ENCODE measurements at regions not wholly inside any gene's neighbourhood (a gene's known extent, or its start where the extent isn't known, plus 50 kb on each side); places are given as distances from the start of the nearest gene placed in this dataset.

DNA sequence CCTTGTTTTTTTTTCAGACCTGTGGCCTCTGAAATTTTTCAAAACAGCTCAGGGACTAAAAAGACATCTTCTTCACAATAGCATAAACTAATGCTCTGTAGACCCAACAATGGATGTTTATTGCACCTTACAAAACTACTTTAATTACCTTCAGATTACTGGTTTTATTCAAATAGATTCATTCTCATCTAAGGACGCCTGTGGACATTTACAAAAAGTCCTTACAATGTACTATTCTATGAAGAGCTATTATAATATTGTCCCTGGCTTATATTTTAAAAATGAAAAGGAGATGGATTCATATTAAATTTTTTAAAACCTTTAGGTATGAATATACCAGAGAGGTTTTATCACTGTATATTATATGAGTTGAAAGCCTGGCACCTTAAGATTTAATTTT, 238.4 kb upstream of the NR5A2 start:
- no peak overlapping the region for H3K9ac ChIP-seq (ENCODE audit: low read length)
- no peaks in the 10 kb centered on the region for H3K79me2 ChIP-seq (replicated peaks; ENCODE audit: insufficient read depth, low read length)
- no peak overlapping the region for H3K4me2 ChIP-seq (ENCODE audit: low read length)
- H3K27me3 ChIP-seq (ENCODE audit: insufficient read depth, low read depth, low read length) = no peaks in the 10 kb centered on the region
- no peak for TF ChIP-seq POLR2AphosphoS5 (IDR thresholded peaks at IDR 0.05)
- no peak for TF ChIP-seq TAF1 (IDR thresholded peaks at IDR 0.05; ENCODE audit: low read depth)
- no peak for TF ChIP-seq SMC3 (conservative IDR thresholded peaks at IDR 0.05; ENCODE audit: poor library complexity)
- no peak for TF ChIP-seq RAD21 (conservative IDR thresholded peaks at IDR 0.05)
- no peak for TF ChIP-seq EZH2 (IDR thresholded peaks at IDR 0.05; ENCODE audit: borderline replicate concordance, insufficient read depth, low read length, poor library complexity, severe bottlenecking)
- no peak for TF ChIP-seq EP300 (conservative IDR thresholded peaks at IDR 0.05; ENCODE audit: poor library complexity, severe bottlenecking)
- TF ChIP-seq, protein P1, sequence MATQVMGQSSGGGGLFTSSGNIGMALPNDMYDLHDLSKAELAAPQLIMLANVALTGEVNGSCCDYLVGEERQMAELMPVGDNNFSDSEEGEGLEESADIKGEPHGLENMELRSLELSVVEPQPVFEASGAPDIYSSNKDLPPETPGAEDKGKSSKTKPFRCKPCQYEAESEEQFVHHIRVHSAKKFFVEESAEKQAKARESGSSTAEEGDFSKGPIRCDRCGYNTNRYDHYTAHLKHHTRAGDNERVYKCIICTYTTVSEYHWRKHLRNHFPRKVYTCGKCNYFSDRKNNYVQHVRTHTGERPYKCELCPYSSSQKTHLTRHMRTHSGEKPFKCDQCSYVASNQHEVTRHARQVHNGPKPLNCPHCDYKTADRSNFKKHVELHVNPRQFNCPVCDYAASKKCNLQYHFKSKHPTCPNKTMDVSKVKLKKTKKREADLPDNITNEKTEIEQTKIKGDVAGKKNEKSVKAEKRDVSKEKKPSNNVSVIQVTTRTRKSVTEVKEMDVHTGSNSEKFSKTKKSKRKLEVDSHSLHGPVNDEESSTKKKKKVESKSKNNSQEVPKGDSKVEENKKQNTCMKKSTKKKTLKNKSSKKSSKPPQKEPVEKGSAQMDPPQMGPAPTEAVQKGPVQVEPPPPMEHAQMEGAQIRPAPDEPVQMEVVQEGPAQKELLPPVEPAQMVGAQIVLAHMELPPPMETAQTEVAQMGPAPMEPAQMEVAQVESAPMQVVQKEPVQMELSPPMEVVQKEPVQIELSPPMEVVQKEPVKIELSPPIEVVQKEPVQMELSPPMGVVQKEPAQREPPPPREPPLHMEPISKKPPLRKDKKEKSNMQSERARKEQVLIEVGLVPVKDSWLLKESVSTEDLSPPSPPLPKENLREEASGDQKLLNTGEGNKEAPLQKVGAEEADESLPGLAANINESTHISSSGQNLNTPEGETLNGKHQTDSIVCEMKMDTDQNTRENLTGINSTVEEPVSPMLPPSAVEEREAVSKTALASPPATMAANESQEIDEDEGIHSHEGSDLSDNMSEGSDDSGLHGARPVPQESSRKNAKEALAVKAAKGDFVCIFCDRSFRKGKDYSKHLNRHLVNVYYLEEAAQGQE (IDR thresholded peaks at IDR 0.05; ENCODE audit: borderline replicate concordance) = no peak
- TF ChIP-seq, protein P2, sequence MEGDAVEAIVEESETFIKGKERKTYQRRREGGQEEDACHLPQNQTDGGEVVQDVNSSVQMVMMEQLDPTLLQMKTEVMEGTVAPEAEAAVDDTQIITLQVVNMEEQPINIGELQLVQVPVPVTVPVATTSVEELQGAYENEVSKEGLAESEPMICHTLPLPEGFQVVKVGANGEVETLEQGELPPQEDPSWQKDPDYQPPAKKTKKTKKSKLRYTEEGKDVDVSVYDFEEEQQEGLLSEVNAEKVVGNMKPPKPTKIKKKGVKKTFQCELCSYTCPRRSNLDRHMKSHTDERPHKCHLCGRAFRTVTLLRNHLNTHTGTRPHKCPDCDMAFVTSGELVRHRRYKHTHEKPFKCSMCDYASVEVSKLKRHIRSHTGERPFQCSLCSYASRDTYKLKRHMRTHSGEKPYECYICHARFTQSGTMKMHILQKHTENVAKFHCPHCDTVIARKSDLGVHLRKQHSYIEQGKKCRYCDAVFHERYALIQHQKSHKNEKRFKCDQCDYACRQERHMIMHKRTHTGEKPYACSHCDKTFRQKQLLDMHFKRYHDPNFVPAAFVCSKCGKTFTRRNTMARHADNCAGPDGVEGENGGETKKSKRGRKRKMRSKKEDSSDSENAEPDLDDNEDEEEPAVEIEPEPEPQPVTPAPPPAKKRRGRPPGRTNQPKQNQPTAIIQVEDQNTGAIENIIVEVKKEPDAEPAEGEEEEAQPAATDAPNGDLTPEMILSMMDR (IDR thresholded peaks at IDR 0.05; ENCODE audit: poor library complexity, severe bottlenecking) = no peak
- no peak for TF ChIP-seq MXI1 (conservative IDR thresholded peaks at IDR 0.05; ENCODE audit: poor library complexity, severe bottlenecking)
- H3F3A ChIP-seq (ENCODE audit: insufficient read depth, low read length, poor library complexity, severe bottlenecking) = no peaks in the 10 kb centered on the region
- H2AFZ ChIP-seq (ENCODE audit: low read depth, low read length) = no peak overlapping the region
- no peak overlapping the region for H3K4me3 ChIP-seq (ENCODE audit: low read length)
- H3K9me3 ChIP-seq (ENCODE audit: low read length) = no peaks in the 10 kb centered on the region
- no peaks in the 10 kb centered on the region for H4K20me1 ChIP-seq (ENCODE audit: insufficient read depth)
- H3K27ac ChIP-seq (ENCODE audit: low read length) = no peak overlapping the region
- no peaks in the 10 kb centered on the region for H3K9me2 ChIP-seq (ENCODE audit: insufficient read depth, low read length)
- H3K36me3 ChIP-seq (ENCODE audit: insufficient read depth, low read length) = no peaks in the 10 kb centered on the region

DNA sequence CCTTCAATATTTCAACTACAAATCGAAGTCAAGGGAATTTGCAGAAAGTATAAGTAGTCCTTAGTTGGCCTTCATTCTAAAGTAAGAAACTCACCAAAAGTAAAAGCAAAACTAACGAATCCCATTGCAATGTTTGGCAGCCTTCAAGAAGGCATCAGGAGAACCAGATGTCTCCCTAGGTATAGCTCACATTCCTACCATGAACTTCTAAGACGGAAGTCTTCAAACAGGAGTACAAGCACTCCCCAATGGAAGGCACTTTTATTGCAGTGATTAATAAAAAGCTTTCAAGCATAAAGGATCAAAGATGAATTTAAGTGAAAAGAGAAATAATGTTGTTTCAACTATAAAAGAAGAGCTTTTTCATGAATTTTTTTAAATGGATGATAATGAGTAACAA, 236.0 kb upstream of the NR5A2 start:
- Histone ChIP-seq H3F3A (ENCODE audit: insufficient read depth, low read length, poor library complexity, severe bottlenecking) (no peaks in the 10 kb centered on the region), H3K9me2 (ENCODE audit: insufficient read depth, low read length) (no peaks in the 10 kb centered on the region), H3K79me2 (replicated peaks; ENCODE audit: insufficient read depth, low read length) (no peaks in the 10 kb centered on the region), H3K36me3 (ENCODE audit: insufficient read depth, low read length) (no peaks in the 10 kb centered on the region), H3K4me3 (ENCODE audit: low read length) (no peak overlapping the region), H4K20me1 (ENCODE audit: insufficient read depth) (no peaks in the 10 kb centered on the region), H3K27me3 (ENCODE audit: insufficient read depth, low read depth, low read length) (no peaks in the 10 kb centered on the region), H3K27ac (ENCODE audit: low read length) (no peak overlapping the region), H3K4me2 (ENCODE audit: low read length) (no peak overlapping the region), H2AFZ (ENCODE audit: low read depth, low read length) (no peak overlapping the region), H3K9ac (ENCODE audit: low read length) (no peak overlapping the region), H3K9me3 (ENCODE audit: low read length) (no peaks in the 10 kb centered on the region)
- TF ChIP-seq MXI1 (conservative IDR thresholded peaks at IDR 0.05; ENCODE audit: poor library complexity, severe bottlenecking) (no peak), TAF1 (IDR thresholded peaks at IDR 0.05; ENCODE audit: low read depth) (no peak), SMC3 (conservative IDR thresholded peaks at IDR 0.05; ENCODE audit: poor library complexity) (no peak), POLR2AphosphoS5 (IDR thresholded peaks at IDR 0.05) (no peak), EZH2 (IDR thresholded peaks at IDR 0.05; ENCODE audit: borderline replicate concordance, insufficient read depth, low read length, poor library complexity, severe bottlenecking) (no peak)
- TF ChIP-seq, protein P2 (IDR thresholded peaks at IDR 0.05; ENCODE audit: poor library complexity, severe bottlenecking) = no peak
- TF ChIP-seq, protein P1 (IDR thresholded peaks at IDR 0.05; ENCODE audit: borderline replicate concordance) = no peak

Data from neural cell (in vitro differentiated cells).